Lower leg skin (tissue), 4 donors: ENCODE measurements at regions not wholly inside any gene's neighbourhood (a gene's known extent, or its start where the extent isn't known, plus 50 kb on each side); places are given as distances from the start of the nearest gene placed in this dataset.

Source experiments
- DNase-seq, 2 donors: peaks; one replicate each; pipeline ENCODE4 v3.0.0-alpha.2; 2019; ENCODE audit warnings: low spot score in 2 of 2
- H3K4me3 ChIP-seq: fragments of 200-600 bp; sonication (generic); 2 replicates; pipeline ENCODE4 v1.5.1; 2017; ENCODE audit warnings: mild to moderate bottlenecking, low read depth; ENCODE audit not compliant: poor library complexity, severe bottlenecking
- CTCF ChIP-seq, 3 donors: fragments of 450-650 bp; IDR thresholded peaks; one replicate each; pipeline ENCODE4 v1.5.1; 2016; ENCODE audit warnings: antibody characterized with exemption in 3 of 3, mild to moderate bottlenecking in 3 of 3, moderate library complexity in 2 of 3
- POLR2A ChIP-seq, 2 donors: fragments of 450-650 bp; IDR thresholded peaks; one replicate each; pipeline ENCODE4 v1.6.1; 2016 to 2017; ENCODE audit warnings: antibody characterized with exemption in 2 of 2, mild to moderate bottlenecking in 1 of 2, moderate library complexity in 1 of 2
- WGBS, 2 donors: methylation state at CpG; one replicate each; pipeline ENCODE4 v1.1.5; 2018; 5-methylcytosine and 5-hydroxymethylcytosine counted together
- intact Hi-C: fragments of 100-400 bp; cut with DNase I; formaldehyde crosslinking; loops from one replicate; pipeline ENCODE4 v1.15.0; 2023; ENCODE audit warnings: low total_unique reads

- DNase-seq, result no peak
- 84 to 90% methylated on average over 6 of the region's 6 CpGs for WGBS, 2 donors
- intact Hi-C loops, result no loop called here
- TF ChIP-seq POLR2A (IDR thresholded peaks at IDR 0.05) (no peak), CTCF (IDR thresholded peaks at IDR 0.05) (no peak)
- H3K4me3 ChIP-seq, result no peak overlapping the region
Measured at GRCh38 chr3:187536185-187536584, 134.0 kb downstream of the SST start.

DNA sequence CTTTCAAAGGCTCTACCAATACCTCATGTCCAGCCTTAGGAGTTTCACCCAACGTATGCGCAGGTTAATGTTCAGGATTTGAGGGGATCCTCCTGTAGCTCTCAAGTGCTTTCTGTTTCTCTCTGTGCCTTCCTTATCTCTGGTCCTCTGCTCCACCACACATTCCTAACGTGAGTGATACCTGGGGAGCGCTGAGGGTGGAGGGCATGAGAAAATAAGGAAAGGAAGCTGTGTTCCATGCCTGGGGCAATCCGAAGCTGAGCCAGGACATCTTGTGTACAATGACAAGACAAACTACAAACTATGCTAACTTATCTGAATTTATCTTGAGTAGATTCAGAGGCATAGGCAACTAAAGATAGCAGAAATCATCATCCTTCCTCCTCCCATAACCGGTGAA, 136.4 kb downstream of the SST start:
- 58 to 84% methylated on average over 6 of the region's 6 CpGs for WGBS, 2 donors
- intact Hi-C loops, result no loop called here
- TF ChIP-seq CTCF (IDR thresholded peaks at IDR 0.05), result no peak
- TF ChIP-seq POLR2A (IDR thresholded peaks at IDR 0.05), result no peak
- H3K4me3 ChIP-seq, result no peak overlapping the region
- no peak for DNase-seq

- WGBS, 2 donors, result 80 to 85% methylated on average over 2 of the region's 2 CpGs
- no peak for DNase-seq
- H3K4me3 ChIP-seq, result no peak overlapping the region
- TF ChIP-seq CTCF (IDR thresholded peaks at IDR 0.05) (no peak), POLR2A (IDR thresholded peaks at IDR 0.05) (no peak)
- intact Hi-C loops, result no loop called here
Measured at GRCh38 chr3:187531831-187532230, 138.4 kb downstream of the SST start.

DNA sequence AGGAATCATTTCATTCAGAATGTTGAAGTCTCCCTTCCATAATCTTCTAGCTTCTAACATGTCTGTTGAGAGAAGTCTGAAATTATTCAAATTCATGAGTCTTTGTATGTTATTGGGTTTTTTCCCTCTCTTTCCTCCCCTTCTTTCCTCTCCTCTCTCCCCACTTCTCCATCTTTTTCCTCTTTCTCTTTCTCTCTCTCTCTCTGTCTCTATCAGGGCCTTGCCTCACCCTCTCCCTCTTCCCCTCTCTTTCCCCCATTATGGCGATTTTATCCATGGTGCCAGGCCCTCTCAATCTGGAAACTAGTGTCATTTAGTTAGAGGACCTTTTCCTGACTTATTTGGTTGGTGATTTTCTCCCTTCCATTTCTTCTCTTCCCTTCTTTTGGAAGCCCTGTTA, 147.3 kb downstream of the SST start:
- no peak for DNase-seq
- H3K4me3 ChIP-seq, result no peak overlapping the region
- WGBS, 2 donors, result 61 to 82% methylated on average over 1 of the region's 1 CpG
- intact Hi-C loops, result no loop called here
- TF ChIP-seq POLR2A (IDR thresholded peaks at IDR 0.05) (no peak), CTCF (IDR thresholded peaks at IDR 0.05) (no peak)

- no peak overlapping the region for H3K4me3 ChIP-seq
- TF ChIP-seq CTCF (IDR thresholded peaks at IDR 0.05) (no peak), POLR2A (IDR thresholded peaks at IDR 0.05) (no peak)
- DNase-seq, result no peak
- intact Hi-C loops, result no loop called here
- WGBS, 2 donors, result 42 to 48% methylated on average over 2 of the region's 2 CpGs
Measured at GRCh38 chr3:187522293-187522692, 147.9 kb downstream of the SST start.

GRCh38 chr3:187521546-187521945, 148.6 kb downstream of the SST start:
- TF ChIP-seq POLR2A (IDR thresholded peaks at IDR 0.05) (no peak), CTCF (IDR thresholded peaks at IDR 0.05) (no peak)
- intact Hi-C loops, result no loop called here
- no peak for DNase-seq
- WGBS, 2 donors, result 89 to 99% methylated on average over 2 of the region's 2 CpGs
- no peak overlapping the region for H3K4me3 ChIP-seq
